NT2/D1 (cell line): ENCODE measurements at regions not wholly inside any gene's neighbourhood (a gene's known extent, or its start where the extent isn't known, plus 50 kb on each side); places are given as distances from the start of the nearest gene placed in this dataset.

Experiments used
- SUZ12 ChIP-seq: IDR thresholded peaks from 2 replicates; pipeline ENCODE4 v1.6.1; 2011; ENCODE audit not compliant: insufficient read length, insufficient read depth; ENCODE audit errors: extremely low read depth
- YY1 ChIP-seq: IDR thresholded peaks from 2 replicates; pipeline ENCODE4 v1.6.1; 2011; ENCODE audit not compliant: insufficient read length, insufficient read depth
- ZNF274 ChIP-seq: IDR thresholded peaks from 2 replicates; pipeline ENCODE4 v1.6.1; 2011; ENCODE audit warnings: mild to moderate bottlenecking, low read depth, low read length

GRCh38 chr2:129777762-129778583, 201.5 kb upstream of the RAB6C start:
- TF ChIP-seq YY1 (no peak), SUZ12 (no peak), ZNF274 (no peak)
